CD4-positive, alpha-beta T cell treated with Interferon alpha-2 for 1 hour (primary cell): ENCODE measurements at regions not wholly inside any gene's neighbourhood (a gene's known extent, or its start where the extent isn't known, plus 50 kb on each side); places are given as distances from the start of the nearest gene placed in this dataset.

Experiments
- DNase-seq, 2 donors: peaks; one replicate each; pipeline ENCODE4 v3.0.0-alpha.2; 2020 to 2022

DNA sequence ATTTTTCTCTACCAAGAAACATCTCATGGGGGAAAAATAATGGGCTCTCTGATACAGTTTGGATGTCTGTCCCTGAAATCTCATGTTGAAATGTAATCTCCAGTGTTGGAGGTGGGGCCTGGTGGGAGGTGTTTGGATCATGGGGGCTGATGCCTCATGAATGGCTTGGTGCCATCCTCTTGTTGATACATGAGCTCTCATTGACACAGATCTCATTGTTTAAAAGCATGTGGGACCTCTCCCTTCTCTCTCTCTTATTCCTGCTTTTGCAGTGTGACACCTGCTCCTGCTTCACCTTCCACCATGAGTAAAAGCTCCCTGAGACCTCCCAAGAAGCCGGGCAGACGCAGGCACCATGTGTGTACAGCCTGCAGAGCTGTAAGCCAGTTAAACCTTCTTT lies 332.5 kb upstream of the NRIP1 start:
- DNase-seq = no peak

DNA sequence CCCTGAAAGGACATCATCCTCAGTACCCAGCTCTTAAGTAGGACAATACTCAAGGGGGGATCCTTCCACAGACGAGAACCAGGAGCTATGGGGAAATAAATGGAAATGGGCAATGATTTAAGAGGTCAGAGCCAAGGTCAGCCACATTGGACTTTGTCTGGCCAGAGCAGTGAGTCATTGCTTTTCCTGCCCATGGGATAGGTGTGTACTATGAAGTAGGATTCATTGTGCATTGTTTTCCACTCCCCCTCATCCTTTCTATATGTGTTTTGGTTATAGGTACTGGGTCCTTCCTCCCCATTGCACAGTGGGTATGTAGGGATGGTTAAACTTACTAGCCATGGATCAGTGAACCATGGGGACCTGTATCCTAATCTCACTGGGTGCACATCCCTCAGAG lies 328.9 kb upstream of the USP25 start:
- DNase-seq = no peak

DNA sequence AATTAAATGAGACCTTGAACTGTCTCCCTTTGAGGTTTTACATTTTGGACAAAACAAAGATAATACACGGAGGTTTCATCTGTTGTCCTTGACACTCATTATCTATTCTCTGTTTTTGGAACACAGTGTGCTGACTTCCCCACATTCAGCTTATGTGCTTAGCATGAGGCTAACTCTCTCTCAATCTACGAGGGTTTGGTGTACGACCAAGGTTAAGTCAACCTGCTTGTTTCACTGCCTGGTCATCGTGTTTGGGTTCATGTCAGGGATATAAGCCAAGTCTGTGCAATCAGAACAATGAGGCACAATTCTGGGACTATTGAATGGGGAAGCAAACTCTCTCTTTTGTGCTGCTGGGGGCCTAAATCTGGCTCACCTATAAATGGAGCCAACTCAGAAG lies 328.5 kb upstream of the USP25 start:
- DNase-seq = no peak

DNA sequence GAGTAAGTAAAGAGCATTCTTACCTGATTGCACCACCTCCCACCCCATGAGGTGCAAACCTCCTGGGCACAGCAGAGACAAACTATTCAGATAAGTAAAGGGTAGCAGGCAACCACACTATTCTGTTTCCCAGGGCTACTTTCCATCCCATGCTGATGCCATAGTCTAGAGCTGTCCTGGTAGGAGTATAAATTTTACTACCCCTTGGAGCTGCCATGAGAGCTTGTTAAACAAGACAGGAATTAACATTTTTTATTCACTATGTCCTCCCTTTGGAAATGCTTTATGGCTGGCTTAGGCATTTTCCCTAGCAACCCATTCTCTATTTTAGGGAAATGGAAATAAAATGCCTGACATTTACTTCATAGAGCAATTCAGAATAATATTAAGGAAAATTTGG lies 324.6 kb upstream of the USP25 start:
- DNase-seq = no peak

DNA sequence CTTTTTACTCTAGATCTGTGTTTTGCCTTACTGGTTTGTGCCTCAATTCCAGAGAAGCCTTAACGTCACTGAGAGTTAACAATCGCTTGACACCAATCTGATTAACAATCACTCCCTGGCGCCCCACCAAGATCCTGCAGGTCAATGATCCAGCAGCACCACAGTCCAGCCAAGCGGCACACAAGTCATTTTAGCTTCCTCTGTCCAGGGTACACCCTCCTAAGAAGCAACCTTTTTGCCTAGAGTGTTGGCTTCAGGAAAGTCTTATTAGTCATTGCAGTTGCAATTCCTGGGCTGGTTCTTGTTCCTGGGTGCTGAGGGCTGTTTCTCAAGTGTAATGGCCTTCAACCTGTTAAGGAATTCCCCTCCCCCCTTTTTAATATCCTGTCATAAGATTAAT lies 323.0 kb upstream of the USP25 start:
- DNase-seq = no peak

DNA sequence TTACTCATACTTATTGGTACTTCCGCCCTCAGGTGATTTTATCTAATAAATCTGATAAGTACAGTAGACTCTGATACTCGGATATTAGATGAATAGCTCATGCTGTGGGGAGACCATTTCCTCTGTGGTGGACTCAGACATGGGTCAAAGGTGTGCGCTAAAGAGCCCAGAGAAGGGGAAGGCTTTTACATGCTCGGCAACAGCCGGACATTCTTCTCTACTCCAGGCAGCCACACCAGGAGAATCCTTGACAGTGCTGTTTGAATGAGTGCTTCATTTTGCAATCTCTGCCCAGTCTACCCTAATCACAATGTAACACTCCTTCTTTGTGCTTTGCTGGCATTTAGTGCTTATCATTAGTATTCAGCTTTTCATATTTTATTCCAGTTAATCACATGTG lies 322.2 kb upstream of the USP25 start:
- DNase-seq = no peak

DNA sequence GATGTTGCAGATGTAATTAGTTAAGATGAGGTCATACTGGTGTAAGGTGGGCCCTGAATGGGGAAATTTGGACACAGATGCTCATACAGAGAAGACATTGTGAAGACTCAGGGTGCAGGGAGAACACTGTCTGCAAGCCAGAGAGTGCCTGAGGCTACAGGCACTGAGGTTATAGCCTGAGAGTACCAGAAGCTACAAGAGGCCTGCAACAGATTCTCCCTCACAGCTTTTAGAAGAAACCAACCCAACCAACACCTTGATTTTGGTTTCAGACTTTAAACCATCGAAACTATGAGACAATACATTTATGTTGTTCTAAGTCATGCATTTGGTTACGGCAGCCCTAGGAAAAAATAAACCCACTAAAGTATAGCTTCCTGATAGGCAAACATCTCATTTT lies 321.7 kb upstream of the USP25 start:
- DNase-seq = no peak

DNA sequence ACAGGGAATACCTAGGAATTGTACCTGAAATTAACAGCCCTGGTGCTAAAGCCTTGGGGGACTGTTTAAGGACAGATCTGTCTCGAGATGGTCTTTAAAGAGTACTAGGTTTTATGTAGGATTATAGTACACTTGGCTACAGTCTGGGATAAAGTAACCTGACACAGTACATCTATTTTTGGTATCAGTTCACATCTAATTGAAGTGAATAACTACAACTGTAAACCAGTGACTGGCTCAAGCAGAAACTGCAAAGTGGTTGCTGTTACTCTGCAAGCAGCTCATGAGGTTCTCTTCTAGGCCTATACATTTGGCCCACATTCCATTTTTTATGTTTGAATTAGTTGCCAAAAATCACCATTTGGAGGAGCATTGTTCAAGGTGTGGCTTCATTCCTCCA lies 320.8 kb upstream of the USP25 start:
- DNase-seq = no peak

DNA sequence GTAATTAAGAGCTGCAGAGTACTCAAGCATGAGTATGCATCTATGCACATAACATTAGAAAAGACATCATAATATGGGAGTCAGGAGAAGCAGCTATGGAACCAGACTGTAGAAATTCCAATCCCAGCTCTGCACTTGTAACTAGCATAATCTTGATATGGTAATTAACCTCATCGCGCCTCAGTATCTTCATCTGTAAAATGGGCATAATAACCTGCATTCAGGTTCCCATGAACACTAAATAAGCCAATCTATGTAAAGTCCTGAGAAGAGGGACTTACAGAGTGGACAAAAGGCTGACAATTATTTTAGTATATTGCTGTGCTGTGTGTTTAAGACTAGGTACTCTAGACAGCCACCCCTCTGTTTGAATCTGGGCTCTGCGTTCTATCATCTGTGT lies 318.9 kb upstream of the USP25 start:
- no peak for DNase-seq

DNA sequence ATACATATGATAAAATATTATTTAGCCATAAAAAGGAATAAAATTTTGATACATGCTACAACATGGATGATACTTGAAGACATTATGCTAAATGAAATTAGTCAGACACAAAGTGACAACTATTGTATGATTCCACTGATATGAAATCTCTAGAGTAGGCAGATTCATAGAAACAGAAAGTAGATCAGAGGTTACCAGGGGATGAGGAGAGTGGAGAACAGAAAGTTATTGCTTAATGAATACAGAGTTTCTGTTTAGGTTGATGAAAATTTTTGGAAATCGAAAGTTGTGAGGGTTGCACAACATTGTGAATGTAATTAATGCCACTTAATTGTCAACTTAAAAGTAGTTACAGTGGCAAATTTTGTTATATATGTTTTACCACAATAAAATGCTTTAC lies 315.7 kb upstream of the USP25 start:
- DNase-seq = peak in 1 of 2 donors; percentile 16

DNA sequence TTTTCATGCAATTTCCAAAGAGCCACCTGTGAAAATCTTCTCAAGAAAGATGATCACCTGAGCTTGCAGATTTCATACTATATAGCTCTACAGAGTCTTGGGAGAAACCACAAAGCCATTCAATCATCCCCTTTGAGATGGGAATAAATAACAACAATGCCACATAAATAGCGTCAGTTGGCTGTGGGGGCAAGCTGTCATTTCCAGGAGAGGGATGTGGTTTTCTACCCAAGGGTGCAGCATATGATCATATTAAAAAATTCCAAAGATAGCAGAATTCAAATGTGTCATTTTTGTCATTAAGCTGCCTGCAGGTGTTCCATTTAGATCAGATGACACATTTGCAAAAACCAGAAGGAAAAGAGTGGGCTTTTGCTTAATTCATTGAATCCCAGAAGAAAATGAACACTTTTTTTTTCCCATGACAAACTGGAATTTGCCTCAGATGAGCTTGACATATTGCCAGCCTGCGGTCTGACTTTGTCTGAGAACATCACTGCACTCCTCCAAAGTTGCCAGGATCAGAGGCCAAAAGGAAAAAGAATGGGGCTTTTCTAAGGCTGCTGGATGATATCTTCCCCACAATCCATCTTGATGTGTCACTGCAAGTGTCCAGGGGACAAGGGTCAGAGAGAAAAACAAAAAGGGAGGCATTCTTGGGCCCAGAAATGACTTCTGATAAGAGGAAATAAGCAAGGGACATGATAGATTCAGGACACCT lies 314.1 kb upstream of the USP25 start:
- DNase-seq = no peak

DNA sequence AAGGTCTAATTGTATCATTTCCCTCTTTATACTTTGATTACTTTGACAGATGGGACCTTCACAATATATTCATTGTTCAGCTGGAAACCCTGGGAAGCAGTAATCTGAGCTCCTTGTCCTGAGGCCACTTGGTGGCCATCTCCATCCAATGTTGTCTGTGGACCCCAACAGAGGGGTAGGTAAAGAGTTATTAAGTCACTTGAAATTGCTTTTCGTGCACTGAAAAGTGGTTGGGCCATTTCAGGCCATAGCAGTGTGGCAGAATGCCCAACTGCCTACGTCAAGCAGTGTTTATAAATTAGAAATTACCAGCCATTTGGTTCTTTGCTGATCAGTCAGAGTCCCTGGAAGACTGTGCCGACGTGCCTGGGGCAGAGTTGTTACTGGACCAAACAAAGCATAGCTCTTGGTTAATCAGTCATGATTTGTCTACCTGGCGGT lies 308.3 kb upstream of the USP25 start:
- DNase-seq = no peak

DNA sequence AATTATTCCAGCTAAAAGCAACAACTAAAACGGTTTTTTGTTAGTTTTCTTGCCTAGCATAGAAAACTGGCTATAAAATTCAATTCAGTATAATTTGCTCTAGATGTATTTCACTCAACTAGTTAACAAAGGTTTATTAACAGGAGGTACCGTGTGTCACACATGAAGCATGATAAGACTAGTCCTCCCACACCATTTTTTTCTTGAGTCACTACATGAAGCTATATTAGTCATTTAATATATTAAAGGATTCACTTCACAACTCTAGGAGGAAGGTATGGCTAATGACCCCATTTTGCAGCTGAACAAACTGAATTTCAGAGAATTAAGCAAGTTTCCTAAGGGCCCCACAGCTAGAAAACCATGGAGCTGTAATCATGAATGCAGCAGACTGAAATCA lies 307.8 kb upstream of the USP25 start:
- no peak for DNase-seq

DNA sequence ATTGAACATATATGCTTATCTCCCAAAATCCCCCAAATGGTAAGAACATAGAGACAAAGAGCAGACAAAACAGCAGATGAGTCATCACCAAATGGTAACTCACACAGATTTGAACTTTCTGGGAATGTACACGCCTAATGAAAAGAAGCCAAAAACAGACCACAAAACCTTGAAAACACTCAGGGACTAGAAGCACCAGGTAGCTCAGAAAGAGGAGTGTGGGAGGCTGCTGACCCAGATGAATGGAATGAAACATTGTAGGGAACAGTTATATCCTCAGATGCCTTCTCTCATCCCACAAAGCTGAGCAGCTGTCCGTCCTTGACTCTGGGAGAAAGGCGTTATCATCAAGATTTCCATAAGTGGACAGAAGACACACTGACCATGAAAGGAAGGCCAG lies 307.0 kb upstream of the USP25 start:
- no peak for DNase-seq

DNA sequence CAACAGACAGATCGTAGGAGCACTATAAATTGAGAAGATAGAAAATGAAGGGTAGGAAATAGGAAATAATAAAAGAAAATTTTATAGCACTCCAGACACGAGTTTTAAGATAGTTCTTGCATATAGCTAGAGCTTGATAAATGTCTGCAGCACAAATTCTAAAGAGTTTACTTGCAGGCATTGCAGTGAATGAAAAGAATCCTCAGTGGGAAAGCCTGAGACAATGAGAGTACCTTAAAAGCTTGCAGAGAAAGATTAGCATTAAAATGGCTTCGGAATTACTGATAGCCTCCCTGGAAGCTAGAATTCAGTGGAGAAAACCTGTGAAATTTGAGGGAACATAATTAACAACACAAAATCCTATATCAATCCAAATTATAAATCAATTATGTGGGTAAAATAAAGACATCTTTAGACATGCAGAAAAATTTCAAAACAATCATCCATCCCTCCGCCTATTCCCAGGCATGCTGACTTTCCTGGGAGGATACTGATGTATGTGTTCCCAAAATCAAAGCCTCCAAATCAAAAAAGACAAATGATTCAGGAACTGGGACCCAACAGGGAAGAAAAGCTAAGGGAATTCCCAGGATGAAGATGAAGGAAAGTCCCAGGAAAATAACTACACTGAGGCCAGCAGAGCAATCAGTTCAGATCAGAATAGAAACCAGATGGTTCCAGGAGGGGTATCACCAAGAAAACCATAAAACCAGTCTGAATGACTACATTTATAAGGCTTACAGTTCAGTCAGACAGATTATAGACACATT lies 305.9 kb upstream of the USP25 start:
- no peak for DNase-seq

DNA sequence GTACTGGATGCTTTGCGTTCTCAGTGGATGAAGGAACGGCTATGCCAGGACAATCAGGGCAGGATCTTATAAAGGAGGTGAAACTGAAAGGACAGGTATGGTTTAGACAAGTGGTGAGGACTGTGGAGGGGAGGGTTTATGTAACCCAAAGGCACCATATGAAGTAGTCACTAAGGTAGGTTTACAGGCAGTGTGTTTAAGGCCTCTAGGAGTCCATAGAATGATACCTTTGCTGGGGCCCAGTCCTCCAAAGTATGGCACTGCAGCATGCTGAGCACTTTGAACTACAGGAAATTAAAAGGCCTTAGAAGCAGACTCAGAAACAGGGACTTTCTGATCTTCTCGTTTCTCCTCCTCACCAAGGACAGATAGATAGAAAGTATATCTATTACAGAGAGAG lies 304.7 kb upstream of the USP25 start:
- no peak for DNase-seq

DNA sequence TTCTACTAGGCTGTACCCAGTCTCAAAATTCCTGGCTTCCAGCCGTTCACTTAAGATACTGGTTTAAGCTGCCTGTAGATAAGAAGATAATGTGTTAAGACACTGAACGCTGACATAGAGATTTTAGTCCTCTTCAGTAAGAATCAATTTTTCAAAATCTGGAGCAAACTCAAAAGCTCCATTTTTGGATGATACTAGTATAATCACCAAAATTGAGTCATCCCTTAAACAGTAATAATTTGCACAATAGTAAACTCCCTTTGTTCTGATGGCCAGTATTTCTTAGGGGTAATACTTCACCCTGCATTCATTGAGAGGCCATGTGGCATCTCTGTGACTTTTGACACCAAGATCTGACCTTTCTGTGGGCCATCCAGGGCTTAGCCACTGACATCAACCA lies 299.8 kb upstream of the USP25 start:
- no peak for DNase-seq

DNA sequence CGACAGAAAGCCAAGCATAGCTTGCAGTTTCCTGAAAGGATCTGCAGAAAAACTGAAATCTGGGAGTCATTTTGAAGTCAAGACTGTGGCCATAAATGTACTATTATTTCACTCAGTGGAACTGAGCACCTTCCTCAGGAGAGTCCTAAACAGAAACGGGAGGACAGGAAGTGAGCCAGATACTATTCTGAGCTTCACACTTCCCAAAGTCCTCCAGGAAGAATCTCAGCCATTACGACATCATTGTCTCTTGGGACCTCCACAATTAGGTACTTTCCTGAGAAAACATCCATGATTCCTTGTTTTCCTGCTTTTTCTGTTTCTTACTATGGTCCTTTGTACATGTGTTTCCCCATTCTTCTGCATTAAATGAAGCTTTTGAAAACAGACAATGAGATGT lies 299.2 kb upstream of the USP25 start:
- no peak for DNase-seq

DNA sequence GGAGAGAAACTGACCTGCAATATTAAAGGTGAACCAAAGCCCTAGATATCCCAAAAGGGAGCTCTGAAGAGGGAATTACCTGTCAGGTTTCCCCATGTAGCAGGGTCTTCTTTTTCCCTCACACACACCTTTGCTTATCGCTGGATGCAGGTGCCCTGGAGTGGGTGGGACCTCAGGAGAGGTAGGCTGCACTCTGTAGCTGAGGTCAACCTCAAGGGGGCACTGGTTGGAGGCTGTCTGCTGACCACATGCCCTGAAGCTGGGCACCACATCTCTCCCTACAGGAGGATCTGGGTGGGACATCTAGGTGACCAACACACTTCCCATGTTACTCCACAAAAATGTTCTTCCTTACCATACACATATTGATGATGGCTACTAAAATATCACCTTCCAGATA lies 298.7 kb upstream of the USP25 start:
- DNase-seq = no peak

DNA sequence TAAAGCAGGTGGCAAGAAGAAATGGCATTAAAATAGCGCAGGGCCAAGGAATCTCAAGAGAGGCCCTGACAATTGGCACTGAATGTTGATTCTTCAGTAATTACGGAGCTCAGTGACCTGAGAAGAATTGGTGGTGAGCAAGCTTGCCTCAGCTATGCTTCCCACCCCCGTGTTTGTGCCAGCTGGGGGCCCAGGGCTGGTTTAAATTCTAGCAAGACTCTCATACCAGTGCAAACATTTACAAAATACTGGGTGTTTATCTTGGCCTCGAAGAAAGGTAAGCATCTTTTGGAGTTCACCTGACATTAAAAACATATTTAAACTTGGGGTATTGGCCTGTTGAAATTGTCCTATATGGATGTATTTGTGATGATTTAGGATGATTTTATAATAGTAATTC lies 296.7 kb upstream of the USP25 start:
- DNase-seq = no peak

DNA sequence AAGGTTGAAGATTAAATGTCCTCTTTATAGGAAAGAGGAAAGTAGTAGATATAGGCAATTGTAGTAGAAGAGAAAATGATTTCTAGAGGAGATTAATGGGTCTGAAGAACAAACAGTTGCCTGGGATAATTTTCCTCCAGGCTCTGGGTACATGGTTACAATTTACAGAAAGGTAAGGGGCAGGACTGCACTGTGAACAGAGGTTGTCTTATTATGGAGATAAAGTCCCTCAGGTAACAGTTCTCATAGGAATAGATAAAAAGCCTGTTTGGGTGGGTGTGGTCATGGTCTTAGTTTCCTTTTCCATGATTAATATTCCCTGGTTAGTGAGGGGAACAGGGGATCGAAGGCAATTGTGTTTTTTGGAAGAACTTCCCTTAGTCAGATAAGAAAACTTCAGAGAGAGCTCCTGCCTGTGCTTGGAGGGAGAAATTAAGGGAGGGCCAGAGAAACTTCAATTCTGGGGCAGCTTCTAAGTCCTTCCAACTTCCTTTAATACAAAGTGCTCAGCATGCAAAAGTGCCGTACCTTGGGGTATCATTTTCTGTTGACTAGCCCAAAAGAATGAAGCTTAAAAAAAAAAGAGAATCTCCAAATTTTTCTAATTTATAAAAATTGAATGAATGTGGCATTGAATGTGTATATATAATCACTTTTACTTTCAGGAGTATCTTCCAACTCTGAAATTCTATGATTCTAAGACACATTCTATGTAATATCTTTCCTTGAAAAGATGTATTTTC lies 295.4 kb upstream of the USP25 start:
- no peak for DNase-seq

DNA sequence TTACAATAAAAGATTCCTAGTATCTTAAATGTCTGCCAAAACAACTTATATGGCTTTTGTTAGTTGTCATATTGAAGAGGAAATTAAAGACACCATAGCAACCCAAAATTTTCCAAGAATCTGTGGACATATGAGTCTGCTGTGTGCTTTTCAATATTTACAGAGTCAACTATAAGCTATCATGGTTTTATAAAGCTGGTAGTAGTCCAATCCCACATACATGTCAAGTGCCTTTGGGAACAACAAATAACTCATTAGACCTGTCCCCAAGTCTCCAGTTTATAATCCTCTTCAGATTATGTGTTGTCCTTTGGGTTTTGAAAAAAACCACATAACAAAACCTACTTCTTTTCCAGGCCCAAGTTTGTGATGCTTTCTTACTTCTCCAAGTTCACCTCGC lies 293.8 kb upstream of the USP25 start:
- no peak for DNase-seq

DNA sequence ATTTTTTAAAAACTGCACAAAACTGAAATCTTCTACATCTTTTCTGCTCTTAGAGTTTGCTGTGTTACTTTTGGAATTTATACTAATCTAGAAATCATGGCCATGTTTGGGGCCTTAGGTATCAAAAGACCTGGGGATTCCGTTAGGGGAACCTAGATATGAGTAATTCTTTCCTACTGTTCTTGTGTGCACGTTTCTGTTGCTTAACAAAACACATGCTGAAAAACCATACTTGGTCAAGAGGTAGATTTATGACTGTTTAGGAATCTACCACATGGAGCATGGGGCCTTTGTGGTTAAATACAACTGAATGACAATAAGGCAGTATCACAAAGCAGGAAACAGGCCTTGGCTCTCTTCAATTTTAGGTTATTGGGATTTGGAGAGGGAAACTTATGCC lies 291.9 kb upstream of the USP25 start:
- DNase-seq = no peak

DNA sequence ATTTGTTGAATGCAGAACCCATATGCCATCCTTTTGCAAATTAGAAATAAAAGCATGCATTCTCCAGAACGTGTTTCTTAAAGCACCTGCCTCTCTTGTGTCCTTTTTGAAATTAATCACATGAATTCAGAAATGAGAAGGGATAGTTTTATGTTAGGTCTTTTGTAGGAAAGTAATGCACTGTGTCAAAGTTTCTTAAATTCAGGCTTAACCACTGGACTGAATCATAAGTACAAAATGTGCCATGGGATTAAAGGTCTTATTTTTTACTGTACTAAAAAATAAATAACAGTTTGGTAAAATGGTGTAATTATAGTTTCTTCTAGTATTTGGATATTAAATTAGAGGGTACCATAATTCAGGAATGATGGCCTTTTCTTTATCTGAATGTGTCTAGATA lies 290.1 kb upstream of the USP25 start:
- no peak for DNase-seq
